ENCODE measurements at regions not wholly inside any gene's neighbourhood (a gene's known extent, or its start where the extent isn't known, plus 50 kb on each side); places are given as distances from the start of the nearest gene placed in this dataset.

GRCh38 chr1:98044071-98044697 is 123.3 kb upstream of the DPYD start:
- no peak for TF ChIP-seq CTCF (IDR thresholded peaks at IDR 0.05; ENCODE audit: low read depth, low read length)
- H3K4me3 ChIP-seq (ENCODE audit: low read depth, low read length), result no peak overlapping the region; the same call in 1 of the 2 replicates

- H3K4me3 ChIP-seq (ENCODE audit: low read depth, low read length), result no peak overlapping the region
- no peak for TF ChIP-seq CTCF (IDR thresholded peaks at IDR 0.05; ENCODE audit: low read depth, low read length)
Observed at GRCh38 chr1:98035602-98036002, 114.8 kb upstream of the DPYD start.

GRCh38 chr1:98034505-98034904 is 113.7 kb upstream of the DPYD start:
- H3K4me3 ChIP-seq (ENCODE audit: low read depth, low read length), result no peak overlapping the region
- no peak for TF ChIP-seq CTCF (IDR thresholded peaks at IDR 0.05; ENCODE audit: low read depth, low read length)

- no peak for TF ChIP-seq CTCF (IDR thresholded peaks at IDR 0.05; ENCODE audit: low read depth, low read length)
- H3K4me3 ChIP-seq (ENCODE audit: low read depth, low read length), result no peak overlapping the region
Observed at GRCh38 chr1:98032958-98033357, 112.1 kb upstream of the DPYD start.

- no peak overlapping the region for H3K4me3 ChIP-seq (ENCODE audit: low read depth, low read length)
- no peak for TF ChIP-seq CTCF (IDR thresholded peaks at IDR 0.05; ENCODE audit: low read depth, low read length)
Observed at GRCh38 chr1:98030976-98031375, 110.1 kb upstream of the DPYD start.

GRCh38 chr1:98030483-98030882 is 109.6 kb upstream of the DPYD start:
- TF ChIP-seq CTCF (IDR thresholded peaks at IDR 0.05; ENCODE audit: low read depth, low read length), result no peak
- H3K4me3 ChIP-seq (ENCODE audit: low read depth, low read length), result no peak overlapping the region

GRCh38 chr1:98028800-98029199 is 108.0 kb upstream of the DPYD start:
- no peak for TF ChIP-seq CTCF (IDR thresholded peaks at IDR 0.05; ENCODE audit: low read depth, low read length)
- H3K4me3 ChIP-seq (ENCODE audit: low read depth, low read length), result no peak overlapping the region

Data from WI38 (cell line).